ENCODE measurements at regions not wholly inside any gene's neighbourhood (a gene's known extent, or its start where the extent isn't known, plus 50 kb on each side); places are given as distances from the start of the nearest gene placed in this dataset.

- TF ChIP-seq CTCF (IDR thresholded peaks at IDR 0.05; ENCODE audit: control extremely low read depth in 1 of 3, insufficient read depth in 1 of 3, low read depth in 1 of 3, low read length in 3 of 3), result no peak
These were observed 211.8 kb downstream of the TBC1D2B start (continued) for GRCh38 chr15:77865701-77866100.

All from H1 (cell line).